Amniotic epithelial cell (primary cell): ENCODE measurements at regions not wholly inside any gene's neighbourhood (a gene's known extent, or its start where the extent isn't known, plus 50 kb on each side); places are given as distances from the start of the nearest gene placed in this dataset.
A peak's percentile ranks its signal among the peaks of the same experiment; 100 is the strongest.

Source experiments
- DNase-seq: peaks from one replicate; pipeline ENCODE4 v3.0.0-alpha.2; 2010; ENCODE audit warnings: low read depth

DNA sequence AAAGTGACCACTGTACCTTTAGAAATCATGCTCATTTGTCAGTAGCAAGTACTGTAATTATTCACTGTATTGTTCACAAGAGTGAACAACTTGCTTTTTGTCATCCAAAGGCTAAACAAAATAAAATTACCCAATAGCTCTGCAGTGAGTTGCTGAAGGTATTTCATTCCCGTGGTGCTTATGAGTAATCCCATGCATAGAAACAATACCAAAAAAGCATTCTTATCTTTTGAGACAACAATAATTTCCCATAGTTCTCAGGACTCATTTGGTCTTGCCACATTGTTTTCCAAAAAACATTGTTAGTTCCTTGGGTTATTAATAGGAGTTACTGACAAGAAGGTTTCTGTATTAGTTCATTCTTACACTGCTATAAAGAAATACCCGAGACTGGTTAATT lies 503.2 kb upstream of the FAM98A start:
- DNase-seq, result peak; percentile 4

DNA sequence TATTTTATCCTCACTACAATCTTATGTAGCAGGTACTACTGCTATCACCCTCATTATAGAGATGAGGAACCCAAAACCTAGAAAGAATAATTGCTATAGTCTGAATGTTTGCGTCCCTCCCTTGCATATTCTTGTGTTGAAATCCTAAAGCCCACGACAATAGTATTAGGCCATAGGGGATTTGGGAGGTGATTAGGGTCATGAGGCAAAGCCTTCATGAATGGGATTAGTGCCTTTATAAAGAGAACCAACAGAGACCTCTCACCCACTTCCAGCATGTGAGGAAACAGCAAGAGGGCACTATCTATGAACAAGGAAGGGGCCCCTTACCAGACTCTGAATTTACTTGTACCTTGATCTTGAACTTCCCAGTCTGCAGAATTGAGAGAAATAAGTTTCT lies 500.3 kb upstream of the FAM98A start:
- no peak for DNase-seq

DNA sequence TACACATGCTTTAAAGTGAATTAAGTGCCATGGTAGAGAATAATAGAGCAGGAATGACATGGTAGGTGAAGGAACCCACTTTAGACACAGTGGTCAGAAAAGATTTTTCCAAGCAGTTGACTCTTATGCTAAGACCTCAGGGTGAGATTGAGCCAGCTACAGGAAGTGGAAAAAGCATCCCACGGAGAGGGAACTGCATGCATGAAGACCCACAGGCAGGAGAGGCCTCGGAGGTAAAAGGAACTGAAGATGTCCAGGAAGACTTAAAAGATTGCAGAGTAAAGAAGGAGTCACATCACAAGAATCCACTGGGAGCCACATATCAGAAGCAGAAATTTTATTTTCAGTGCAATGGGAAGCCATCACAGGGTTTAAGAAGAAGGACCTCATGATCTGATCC lies 499.2 kb upstream of the FAM98A start:
- DNase-seq, result no peak

DNA sequence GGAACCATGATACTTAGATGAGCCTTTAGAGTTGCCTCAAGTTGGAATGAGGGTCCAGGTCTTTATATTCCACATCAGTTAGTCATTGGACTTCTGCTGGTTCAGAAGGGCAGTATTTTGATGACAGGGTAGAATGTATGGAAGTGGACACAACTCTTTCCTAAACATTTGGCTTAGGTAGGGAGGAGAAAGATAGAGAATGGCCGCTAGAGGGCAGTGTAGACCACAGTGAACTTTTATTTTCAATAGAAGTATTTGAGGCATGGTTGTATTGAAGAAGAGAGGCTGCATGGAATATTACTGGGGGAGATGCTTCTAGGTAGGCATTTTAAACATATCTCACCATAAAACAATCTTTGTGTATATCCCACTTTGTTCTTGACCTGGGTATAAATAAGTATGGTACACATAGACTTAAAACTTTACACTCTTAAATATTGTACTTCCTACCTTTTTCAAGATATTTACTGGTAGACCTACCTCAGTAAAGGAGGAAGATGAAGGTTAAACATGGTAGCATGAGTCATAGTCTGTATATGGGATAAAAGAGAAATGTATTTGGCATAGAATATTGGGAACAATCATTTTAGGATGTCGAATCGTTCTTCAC lies 497.6 kb upstream of the FAM98A start:
- DNase-seq, result peak; percentile 44

DNA sequence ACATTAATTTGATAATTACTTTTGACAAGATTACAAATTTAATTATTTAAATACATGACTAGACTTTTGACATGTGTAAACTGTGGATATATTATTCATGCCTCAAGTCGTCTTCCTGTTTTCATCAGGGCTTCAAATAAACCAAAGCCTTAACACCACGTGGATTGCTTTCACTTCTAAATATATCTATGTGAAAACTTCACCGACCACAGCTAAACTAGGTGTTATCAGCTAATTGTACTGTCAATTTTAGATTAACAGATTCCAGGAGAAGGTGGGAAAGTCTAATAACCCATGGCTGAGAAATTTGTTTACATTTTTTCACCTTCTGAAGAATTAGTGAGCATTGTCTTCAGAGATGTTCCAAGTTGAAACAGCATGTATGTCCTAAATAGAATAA lies 494.7 kb upstream of the FAM98A start:
- DNase-seq, result no peak

DNA sequence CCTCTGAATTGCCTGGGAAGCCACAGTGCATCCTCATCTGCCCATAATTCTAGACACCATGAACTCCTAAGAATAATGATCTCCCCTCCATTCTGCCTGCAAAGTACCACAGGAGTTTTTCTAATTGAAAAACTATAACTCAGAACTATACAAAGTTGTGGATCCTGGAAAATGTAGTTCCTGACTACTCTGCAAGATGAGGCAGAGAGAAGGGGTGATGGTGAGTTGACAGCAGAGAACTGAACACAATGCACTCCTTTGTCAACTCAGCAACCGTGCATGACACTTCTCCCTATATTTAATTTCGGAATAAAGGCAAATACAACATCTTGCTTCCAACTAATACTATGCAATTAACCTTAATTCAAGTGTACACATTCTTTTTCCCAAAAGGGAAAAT lies 471.1 kb upstream of the FAM98A start:
- no peak for DNase-seq

DNA sequence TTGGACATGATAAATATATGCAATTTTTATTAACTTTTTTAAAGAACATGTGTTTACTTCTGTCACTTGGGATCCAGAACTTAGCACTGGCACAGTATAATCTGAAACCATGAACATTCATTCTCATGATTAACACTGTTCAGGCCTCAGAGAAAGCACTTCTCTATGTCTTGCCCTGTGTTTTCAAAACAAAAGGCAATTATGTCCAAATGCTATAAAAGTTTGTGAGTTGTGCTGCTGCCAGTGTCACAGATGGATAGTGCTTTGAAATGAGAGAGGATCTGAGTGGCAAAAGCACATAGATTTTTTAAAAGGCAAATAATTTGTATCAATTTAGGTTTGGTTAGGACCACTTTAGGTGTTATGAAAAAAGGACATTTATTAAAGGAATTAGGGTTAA lies 470.5 kb upstream of the FAM98A start:
- no peak for DNase-seq

DNA sequence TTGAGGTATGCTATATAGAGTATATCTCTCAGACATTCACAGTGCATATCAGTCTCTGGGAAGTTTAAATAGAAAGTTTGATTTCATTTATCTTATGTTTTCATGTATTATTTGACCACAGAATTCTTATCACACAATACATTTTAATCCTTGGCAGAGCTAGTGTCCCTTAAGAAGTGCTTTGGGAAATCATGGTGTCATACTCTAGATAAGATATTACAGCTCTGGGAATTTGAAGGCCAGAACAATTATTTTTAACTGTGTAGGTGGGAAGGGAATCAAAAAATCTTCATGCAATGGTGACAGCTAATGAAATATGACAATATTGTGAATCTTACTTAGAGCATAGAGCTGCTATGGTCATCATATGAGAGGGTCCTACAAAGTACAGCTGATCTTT lies 451.3 kb upstream of the FAM98A start:
- no peak for DNase-seq

DNA sequence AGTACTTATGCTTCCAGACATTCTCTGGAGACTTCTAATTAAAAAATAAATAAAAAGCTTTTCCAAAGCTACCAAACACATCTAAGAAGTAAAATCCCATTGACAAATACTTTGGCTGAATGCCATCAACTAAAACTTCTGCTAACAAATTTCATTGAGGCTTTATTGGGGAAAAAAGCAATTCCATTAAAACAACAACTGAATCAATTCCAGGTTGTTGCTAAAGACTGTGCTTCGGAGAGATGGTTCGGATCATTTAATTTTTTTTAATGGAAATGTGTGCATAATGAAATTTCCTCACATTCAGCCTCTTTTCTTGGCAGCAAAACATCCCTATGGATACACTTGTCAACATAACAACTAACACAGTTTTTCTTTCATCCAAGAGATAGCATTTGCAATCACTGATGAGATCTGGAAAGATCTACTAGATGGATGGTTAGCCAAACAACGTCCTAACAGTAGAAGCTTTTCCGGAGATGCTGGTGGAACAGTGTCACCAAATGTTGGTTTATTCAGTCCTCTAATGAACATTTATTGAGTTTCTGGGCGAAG lies 446.1 kb upstream of the FAM98A start:
- no peak for DNase-seq

DNA sequence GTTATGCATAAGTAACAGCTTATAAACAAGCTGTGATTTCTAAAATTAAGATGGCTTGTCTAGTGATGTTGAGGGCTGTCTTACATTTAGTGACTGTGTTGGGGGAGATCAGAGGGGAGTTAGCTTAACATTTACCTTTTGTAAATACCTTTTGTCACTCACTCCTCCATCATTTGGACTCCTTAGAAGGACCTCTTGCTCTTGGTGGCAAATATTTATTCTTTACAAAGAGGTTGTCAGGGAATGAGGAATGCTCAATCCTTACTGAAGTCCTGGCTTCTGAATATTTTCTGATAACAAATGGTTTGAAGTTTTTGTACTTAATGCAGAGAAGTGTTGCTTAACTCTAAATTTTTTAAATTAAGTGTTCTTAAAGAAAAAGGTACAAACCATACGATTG lies 438.8 kb upstream of the FAM98A start:
- no peak for DNase-seq

DNA sequence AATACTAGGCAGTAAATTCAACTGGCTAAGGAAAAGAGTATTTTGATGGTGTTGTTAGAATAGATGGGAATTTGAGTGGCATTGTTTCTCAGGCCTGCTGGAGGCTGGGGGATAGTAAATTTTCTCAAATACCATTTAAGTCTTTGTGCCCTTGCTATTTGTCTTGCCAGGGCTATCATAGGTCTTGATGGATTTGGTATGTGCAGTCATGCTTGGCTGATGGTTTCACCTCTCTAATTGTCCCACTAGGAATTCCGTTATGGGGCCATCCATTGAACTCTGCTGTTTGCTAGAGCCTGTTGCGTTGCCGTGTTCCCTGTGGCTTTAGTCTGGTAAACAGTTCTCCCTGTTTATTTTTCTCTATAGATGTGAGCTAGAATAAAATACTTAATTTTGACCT lies 438.1 kb upstream of the FAM98A start:
- no peak for DNase-seq

DNA sequence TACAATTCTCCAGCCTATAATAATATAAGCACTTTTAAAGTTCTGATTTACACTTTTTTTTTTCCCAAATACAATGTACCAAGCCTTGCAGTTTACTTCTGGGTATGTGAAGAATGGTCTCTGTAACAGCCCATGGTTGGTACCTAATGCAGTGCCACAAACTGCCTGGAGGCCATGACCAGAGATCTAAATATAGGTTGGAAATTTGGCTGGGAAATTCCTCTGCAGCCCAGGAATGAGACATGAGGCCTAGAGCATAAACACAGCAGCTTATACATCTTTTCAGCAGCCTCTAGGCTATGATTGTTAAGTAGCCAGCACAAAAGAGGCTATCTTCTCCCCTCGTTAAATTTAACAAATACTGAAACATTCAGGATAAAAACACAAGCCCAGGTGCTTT lies 432.0 kb upstream of the FAM98A start:
- DNase-seq, result no peak

DNA sequence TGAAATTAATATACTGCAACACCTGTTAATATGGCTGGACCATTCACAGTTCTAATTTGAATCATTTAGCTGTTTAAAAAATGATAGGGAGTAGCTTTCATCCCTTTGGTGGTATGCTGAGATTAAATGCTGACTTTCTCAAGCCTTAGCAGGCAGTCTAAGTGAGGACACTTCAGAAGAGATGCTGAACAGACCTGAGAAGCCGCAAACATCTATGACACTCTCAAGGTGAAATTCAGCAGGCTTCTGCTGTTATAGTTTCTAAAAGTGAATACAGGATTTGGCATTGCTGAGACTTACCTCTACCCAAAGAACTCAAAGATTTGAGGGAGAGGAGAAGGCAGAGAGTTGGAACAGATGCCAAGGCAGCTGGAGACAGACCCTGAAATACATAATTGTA lies 431.2 kb upstream of the FAM98A start:
- DNase-seq, result no peak

DNA sequence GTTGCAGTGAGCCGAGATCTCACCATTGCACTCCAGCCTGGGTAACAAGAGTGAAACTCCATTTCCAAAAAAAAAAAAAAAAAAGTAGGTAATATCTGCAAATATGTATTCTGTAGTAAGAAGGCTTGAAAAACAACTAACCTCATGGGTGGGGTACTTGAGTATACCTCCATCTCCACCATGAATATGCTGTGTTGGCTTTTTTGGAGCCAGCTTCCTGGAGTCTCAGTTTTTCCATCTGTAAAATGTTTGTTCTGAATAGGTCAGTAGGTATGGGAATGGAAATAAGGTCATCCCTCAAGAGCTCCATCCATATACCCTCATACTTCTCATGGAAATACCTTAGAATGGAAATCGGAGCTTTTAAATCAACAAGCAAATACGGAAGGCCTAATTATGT lies 430.0 kb upstream of the FAM98A start:
- DNase-seq, result no peak

DNA sequence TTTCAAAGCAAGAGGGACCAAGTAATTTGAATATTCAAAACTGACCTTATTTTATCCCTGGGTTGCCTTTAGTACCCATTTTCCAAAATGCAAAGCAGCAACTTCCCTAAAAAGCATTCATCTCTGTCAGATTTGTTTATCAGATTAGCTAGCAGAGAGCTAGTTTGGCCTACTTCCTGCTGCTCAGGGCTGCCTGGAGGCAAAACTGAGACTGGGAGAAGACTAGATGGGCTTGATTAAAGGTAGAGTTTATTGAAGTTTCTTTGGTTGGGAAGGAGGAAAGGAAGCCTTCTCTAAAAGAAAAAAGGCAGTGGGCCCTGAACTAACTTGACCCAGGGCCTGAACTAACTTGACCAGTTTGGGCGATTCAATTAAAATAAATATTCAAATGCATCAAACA lies 426.1 kb upstream of the FAM98A start:
- DNase-seq, result no peak

DNA sequence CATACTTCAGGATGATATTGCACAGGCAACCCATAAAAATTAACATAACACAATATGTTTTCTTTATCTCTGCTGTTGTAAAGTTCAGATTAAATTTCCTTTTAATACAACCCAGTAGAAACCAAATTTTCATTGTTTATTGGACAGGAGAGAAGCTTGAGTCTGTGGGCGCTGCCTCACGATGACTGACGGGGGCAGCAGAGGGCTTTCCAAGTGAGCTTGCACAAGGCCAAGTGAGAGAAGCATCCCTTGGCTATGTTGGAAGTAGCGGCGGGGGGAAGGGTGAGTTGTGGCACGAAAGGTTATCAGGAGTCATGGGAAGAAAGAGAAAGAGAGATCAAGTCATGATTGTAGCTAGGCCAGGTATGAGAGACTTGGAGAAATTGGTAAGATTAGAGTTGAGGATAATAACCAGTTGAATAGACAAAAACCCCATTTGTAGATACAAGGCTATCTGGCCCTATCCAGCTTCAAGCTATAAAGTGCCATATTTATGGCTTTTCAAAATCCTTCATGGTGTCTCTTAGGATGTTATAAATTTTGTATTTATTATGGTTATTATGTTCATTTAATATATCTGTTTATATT lies 413.7 kb upstream of the FAM98A start:
- peak; percentile 6 for DNase-seq

DNA sequence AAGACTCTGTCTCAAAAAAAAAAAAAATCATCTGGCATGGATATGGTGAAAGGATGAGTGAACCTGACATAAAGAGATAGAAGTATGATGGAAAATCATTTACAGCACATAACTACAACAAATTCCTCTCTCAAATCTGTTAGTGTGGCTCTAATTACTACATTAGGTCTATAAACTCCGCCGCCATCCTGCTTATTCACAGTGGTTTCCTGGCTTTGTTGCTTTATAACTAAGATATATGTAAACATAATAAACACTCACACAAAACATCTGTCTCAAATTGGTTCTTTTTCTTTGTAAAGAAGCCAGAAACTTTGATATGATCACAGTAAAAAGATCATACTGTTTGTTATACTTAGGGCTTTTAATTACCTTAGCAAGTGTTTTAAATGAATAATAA lies 412.6 kb upstream of the FAM98A start:
- no peak for DNase-seq

DNA sequence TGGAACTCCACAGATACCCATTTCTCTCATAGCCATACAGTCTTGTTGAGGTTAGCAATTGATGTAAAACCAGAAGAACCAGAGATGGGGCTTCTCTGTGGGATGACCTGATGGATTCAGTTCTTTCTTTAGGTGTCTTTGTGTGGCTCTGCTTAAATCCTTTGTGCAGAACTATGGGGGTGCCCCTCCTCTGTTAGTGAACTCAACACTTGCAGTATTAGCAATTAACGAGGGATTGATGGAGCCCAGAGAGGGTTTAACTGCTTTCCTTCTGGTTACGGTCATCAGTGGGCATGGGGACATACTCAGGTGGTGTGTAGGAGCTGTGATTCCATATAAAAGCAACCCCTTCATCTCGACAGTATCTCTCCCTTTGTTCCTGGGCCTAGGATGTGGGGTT lies 406.8 kb upstream of the FAM98A start:
- DNase-seq, result no peak

DNA sequence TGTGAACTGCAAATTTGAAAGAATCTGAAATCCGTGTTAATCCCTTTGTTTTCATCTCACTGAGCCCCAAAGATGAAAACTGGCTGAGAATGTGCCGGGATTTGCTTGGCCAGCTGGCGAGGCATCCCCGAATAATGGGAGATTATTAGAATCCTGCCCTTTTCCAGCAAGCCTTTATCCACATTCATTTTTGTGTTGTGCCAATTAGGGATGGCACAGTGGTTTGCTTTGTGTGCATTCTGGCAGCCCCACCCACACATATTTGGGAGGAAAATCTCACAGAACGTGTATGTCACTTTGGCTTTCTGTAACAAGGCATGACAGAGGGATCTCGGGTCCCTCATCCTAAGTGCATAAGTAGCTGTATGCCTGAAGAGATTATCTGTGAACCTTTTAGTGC lies 405.8 kb upstream of the FAM98A start:
- no peak for DNase-seq

DNA sequence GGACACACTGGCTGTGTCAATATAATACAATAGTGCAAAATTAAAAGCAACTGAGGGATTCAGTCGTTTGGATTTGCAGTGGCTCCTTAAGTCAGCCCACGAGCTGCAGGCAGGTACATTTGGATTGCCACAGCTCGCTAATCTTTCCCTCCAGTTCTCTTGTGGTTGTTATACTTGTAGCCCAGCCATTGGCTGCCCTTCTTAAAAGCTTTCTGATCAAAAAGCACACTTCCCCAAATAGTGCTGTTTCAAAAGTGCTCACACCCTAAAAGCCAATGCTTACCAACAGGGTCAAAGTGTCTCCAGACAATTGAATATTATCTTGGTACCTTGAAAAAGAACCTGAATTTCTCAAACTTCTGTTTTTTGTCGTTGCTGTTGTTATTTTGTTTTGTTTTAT lies 404.7 kb upstream of the FAM98A start:
- DNase-seq, result no peak

DNA sequence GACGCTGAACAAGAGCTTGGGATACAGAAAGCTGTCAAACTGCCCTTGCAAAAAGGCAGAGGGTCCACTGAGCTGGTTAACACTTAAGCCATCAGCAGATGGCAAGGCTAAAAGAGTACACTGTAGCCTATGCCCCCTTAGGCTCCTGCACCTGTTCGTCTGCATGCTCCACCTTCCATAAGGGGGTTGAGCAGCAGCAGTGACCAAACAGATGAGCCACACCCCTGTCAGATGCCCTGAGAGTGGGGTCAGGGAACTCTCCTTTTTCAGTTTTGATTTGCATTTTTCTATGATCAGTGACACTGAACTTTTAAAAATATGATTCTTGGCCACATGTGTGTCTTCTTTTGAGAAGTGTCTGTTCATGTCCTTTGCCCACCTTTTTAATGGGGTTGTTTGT lies 402.5 kb upstream of the FAM98A start:
- DNase-seq, result no peak

DNA sequence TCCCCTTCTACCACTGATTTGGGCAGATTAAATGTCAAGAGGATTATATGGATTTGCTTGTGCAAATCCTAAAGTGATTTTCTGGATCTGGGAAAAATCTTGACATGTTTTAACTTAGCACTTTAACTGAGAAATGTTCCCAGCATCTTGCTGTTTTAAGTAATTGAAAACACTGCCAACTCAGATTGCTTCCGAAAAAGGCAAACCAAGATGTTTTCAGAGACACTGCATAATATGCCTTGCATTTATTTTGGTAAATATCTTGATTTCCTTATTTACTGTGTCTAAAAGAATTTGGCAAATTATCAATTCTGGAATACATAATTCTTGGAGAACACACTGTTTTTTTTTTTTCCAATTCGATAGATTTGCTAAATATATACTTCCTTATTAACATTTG lies 385.0 kb upstream of the FAM98A start:
- no peak for DNase-seq

DNA sequence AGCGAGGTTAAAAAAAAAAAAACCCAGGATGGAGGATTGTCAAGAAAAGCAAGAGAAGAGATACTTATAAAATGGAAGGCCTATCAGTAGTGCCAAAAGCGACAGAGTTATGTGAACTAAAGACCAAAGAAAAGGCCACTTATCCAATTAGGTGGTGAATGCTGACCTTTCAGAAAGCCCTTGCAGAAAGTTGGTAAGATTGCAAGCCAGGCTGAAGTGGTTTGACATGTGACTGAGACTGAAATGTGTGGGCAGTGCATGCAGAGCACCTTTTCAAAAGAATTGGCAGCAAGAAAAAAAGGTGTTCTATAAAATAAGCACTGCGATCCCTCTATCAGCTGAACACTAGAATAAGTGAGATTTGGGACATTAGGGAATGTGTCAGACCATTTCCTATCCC lies 379.4 kb upstream of the FAM98A start:
- DNase-seq, result no peak

DNA sequence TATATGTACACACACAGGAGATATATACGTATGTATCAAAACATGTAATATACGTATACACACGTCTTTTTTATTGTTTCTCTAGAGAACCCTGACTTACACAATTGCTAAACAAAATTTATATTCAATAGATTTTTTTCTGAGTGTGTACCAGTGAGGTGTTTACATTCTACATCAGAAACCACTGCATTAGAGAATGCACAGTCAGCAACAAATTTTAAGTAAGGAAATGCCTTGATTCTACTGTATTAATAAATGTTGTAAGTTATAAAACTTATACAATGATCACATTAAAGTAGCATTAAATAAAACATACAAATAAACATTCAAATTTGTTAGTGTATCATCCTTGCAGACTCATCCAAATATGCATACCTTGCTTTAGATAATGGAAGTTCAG lies 376.4 kb upstream of the FAM98A start:
- no peak for DNase-seq
